Lung (tissue), 11 donors: ENCODE measurements at regions not wholly inside any gene's neighbourhood (a gene's known extent, or its start where the extent isn't known, plus 50 kb on each side); places are given as distances from the start of the nearest gene placed in this dataset.

ENCODE experiments used
- ATAC-seq: fragments of 200-7000 bp; cut with Tn5 transposase; one replicate; pipeline ENCODE4 v1.9.1; 2020; ENCODE audit warnings: moderate number of reproducible peaks; ENCODE audit not compliant: insufficient read depth, low FRiP score
- DNase-seq, 3 donors: peaks; one replicate each; pipeline ENCODE4 v3.0.0-alpha.2; 2013 to 2017
- H3K27ac ChIP-seq, 2 donors: one replicate each; pipeline ENCODE4 v1.5.1; 2013; ENCODE audit warnings: mild to moderate bottlenecking in 2 of 2, moderate library complexity in 2 of 2, control low read depth in 1 of 2, inconsistent platforms in 1 of 2, low read depth in 1 of 2, low read length in 1 of 2
- H3K27me3 ChIP-seq, 3 donors: one replicate each; pipeline ENCODE4 v1.5.1; 2013; ENCODE audit warnings: low read length in 2 of 3; ENCODE audit not compliant: control insufficient read depth in 3 of 3, insufficient read depth in 3 of 3
- H3K36me3 ChIP-seq, 4 donors: one replicate each; pipeline ENCODE4 v1.5.1; 2013; ENCODE audit warnings: low read length in 4 of 4, mild to moderate bottlenecking in 1 of 4, moderate library complexity in 1 of 4; ENCODE audit not compliant: control insufficient read depth in 4 of 4, insufficient read depth in 4 of 4
- H3K4me1 ChIP-seq, 5 donors: one replicate each; pipeline ENCODE4 v1.5.1; 2013; ENCODE audit warnings: low read length in 5 of 5, mild to moderate bottlenecking in 2 of 5, moderate library complexity in 1 of 5; ENCODE audit not compliant: control insufficient read depth in 5 of 5, insufficient read depth in 5 of 5
- H3K4me3 ChIP-seq: one replicate; pipeline ENCODE4 v1.5.1; 2013; ENCODE audit warnings: mild to moderate bottlenecking, control low read depth, moderate library complexity
- H3K9ac ChIP-seq, 2 donors: one replicate each; pipeline ENCODE4 v1.5.1; 2013; ENCODE audit warnings: low read length in 2 of 2, control low read depth in 1 of 2; ENCODE audit not compliant: insufficient read depth in 1 of 2
- H3K9me3 ChIP-seq, 4 donors: one replicate each; pipeline ENCODE4 v1.5.1; 2013; ENCODE audit warnings: low read length in 3 of 4, mild to moderate bottlenecking in 1 of 4, moderate library complexity in 1 of 4; ENCODE audit not compliant: control insufficient read depth in 4 of 4, insufficient read depth in 3 of 4
- CTCF ChIP-seq: IDR thresholded peaks from 2 replicates; pipeline ENCODE4 v1.5.1; 2012; ENCODE audit warnings: mild to moderate bottlenecking; ENCODE audit errors: control extremely low read depth, extremely low read depth
- WGBS, 2 donors: extraction: QIAGEN DNeasy Blood & Tissue Kit; methylation state at CpG; one replicate each; pipeline ENCODE4 v1.1.7; 2013; 5-methylcytosine and 5-hydroxymethylcytosine counted together
- donor health status: control.
- donor health status: control.
- donor health status: Bipolar disorder and iron deficiency.
- donor health status: healthy.
- donor health status: DM: yes; HTN: yes; CAD: no.

GRCh38 chr4:111501946-111502345, 643.3 kb upstream of the FAM241A start:
- ATAC-seq (no peak), DNase-seq (no peak)
- no peak overlapping the region for H3K4me3 ChIP-seq
- no peak for TF ChIP-seq CTCF
- H3K9me3 ChIP-seq: no peaks in the 10 kb centered on the region
- H3K4me1 ChIP-seq: peaks cover 0 to 14% (median 0%) of the 10 kb centered on the region in 5 donors
- H3K9ac ChIP-seq: no peak overlapping the region
- no peaks in the 10 kb centered on the region for H3K36me3 ChIP-seq
- no peak overlapping the region for H3K27ac ChIP-seq
- WGBS, 2 donors: 56 to 77% methylated on average over 2 of the region's 2 CpGs
- no peaks in the 10 kb centered on the region for H3K27me3 ChIP-seq

GRCh38 chr4:111502626-111503025, 642.6 kb upstream of the FAM241A start:
- no peaks in the 10 kb centered on the region for H3K27me3 ChIP-seq
- DNase-seq (no peak), ATAC-seq (no peak)
- no peaks in the 10 kb centered on the region for H3K9me3 ChIP-seq
- H3K36me3 ChIP-seq: no peaks in the 10 kb centered on the region
- no peak overlapping the region for H3K9ac ChIP-seq
- no peak for TF ChIP-seq CTCF
- H3K27ac ChIP-seq: no peak overlapping the region
- H3K4me1 ChIP-seq: peaks cover 0 to 13% (median 0%) of the 10 kb centered on the region in 5 donors
- H3K4me3 ChIP-seq: no peak overlapping the region
- 84 to 90% methylated on average over 2 of the region's 2 CpGs for WGBS, 2 donors

GRCh38 chr4:111506706-111507105, 638.5 kb upstream of the FAM241A start:
- Histone ChIP-seq H3K27ac (no peak overlapping the region), H3K9ac (no peak overlapping the region), H3K9me3 (no peaks in the 10 kb centered on the region), H3K27me3 (no peaks in the 10 kb centered on the region), H3K36me3 (no peaks in the 10 kb centered on the region), H3K4me3 (no peak overlapping the region), H3K4me1 (no peaks in the 10 kb centered on the region)
- no peak for DNase-seq
- no peak for TF ChIP-seq CTCF
- WGBS, 2 donors: 83 to 84% methylated on average over 2 of the region's 2 CpGs
- ATAC-seq: no peak

GRCh38 chr4:111510535-111510934, 634.7 kb upstream of the FAM241A start:
- H3K4me1 ChIP-seq: no peaks in the 10 kb centered on the region
- H3K36me3 ChIP-seq: no peaks in the 10 kb centered on the region
- H3K9ac ChIP-seq: no peak overlapping the region

More at GRCh38 chr4:111510535-111510934, 634.7 kb upstream of the FAM241A start:
- DNase-seq (no peak), ATAC-seq (no peak)
- no peak for TF ChIP-seq CTCF
- Histone ChIP-seq H3K27me3 (no peaks in the 10 kb centered on the region), H3K27ac (no peak overlapping the region), H3K4me3 (no peak overlapping the region), H3K9me3 (no peaks in the 10 kb centered on the region)
